CD4-positive, alpha-beta T cell (primary cell): ENCODE measurements at regions not wholly inside any gene's neighbourhood (a gene's known extent, or its start where the extent isn't known, plus 50 kb on each side); places are given as distances from the start of the nearest gene placed in this dataset.
A peak's percentile ranks its signal among the peaks of the same experiment; 100 is the strongest.

ENCODE experiments used
- ATAC-seq: fragments of 200-7000 bp; cut with Tn5 transposase; one replicate; pipeline ENCODE4 v1.10.0; 2022; ENCODE audit warnings: mild to moderate bottlenecking; ENCODE audit not compliant: poor library complexity
- CTCF ChIA-PET: fragments of 350-600 bp; sonication (Branson Sonifier 250); formaldehyde crosslinking; loops from one replicate; lab custom pipeline; 2021; ENCODE audit warnings: antibody characterized with exemption, inconsistent platforms; lab: Charles Lee
- POLR2A ChIA-PET: fragments of 350-600 bp; sonication (Branson Sonifier 250); formaldehyde crosslinking; loops from one replicate; lab custom pipeline; 2021; ENCODE audit warnings: antibody characterized with exemption, inconsistent platforms; lab: Charles Lee
- DNase-seq, 14 experiments: peaks; one replicate each; pipeline ENCODE4 v3.0.0-alpha.2; 2013 to 2020; ENCODE audit warnings: mixed read lengths in 2 of 14
- H3K27ac ChIP-seq, 2 donors: one replicate each; pipeline versions ENCODE4 v1.5.1 to v1.7.0; 2013; ENCODE audit warnings: low read length in 2 of 2, low read depth in 1 of 2, mild to moderate bottlenecking in 1 of 2
- H3K27me3 ChIP-seq, 2 experiments: 1 replicate in 1 of 2; 2 replicates in 1 of 2; pipeline versions ENCODE4 v1.6.1 to v1.7.0; 2013; ENCODE audit warnings: low read length in 2 of 2, control low read depth in 1 of 2, mild to moderate bottlenecking in 1 of 2, moderate library complexity in 1 of 2; ENCODE audit not compliant: insufficient read depth in 2 of 2, control insufficient read depth in 1 of 2
- H3K36me3 ChIP-seq: one replicate; pipeline ENCODE4 v1.6.1; 2013; ENCODE audit warnings: low read length, control low read depth; ENCODE audit not compliant: insufficient read depth
- H3K4me1 ChIP-seq: one replicate; pipeline ENCODE4 v1.6.1; 2013; ENCODE audit warnings: low read length, control low read depth; ENCODE audit not compliant: insufficient read depth
- H3K4me3 ChIP-seq: one replicate; pipeline ENCODE4 v1.5.1; 2013; ENCODE audit warnings: mild to moderate bottlenecking, low read length, moderate library complexity
- H3K9me3 ChIP-seq, 2 experiments: 1 replicate in 1 of 2; 2 replicates in 1 of 2; pipeline versions ENCODE4 v1.6.1 to v1.7.0; 2013; ENCODE audit warnings: low read length in 2 of 2, mild to moderate bottlenecking in 2 of 2, control low read depth in 1 of 2, moderate library complexity in 1 of 2; ENCODE audit not compliant: control insufficient read depth in 1 of 2, insufficient read depth in 1 of 2
- H3K27ac Mint-ChIP-seq: one replicate; pipeline ENCODE4 v1.8.0; 2020; ENCODE audit warnings: mixed read lengths
- H3K27me3 Mint-ChIP-seq: one replicate; pipeline ENCODE4 v1.8.0; 2021; ENCODE audit warnings: mixed read lengths
- H3K36me3 Mint-ChIP-seq: one replicate; pipeline ENCODE4 v1.8.0; 2021; ENCODE audit warnings: low read depth, mixed read lengths
- H3K4me1 Mint-ChIP-seq: one replicate; pipeline ENCODE4 v1.8.0; 2021; ENCODE audit warnings: low read depth, mixed read lengths
- H3K4me3 Mint-ChIP-seq: one replicate; pipeline ENCODE4 v1.8.0; 2020; ENCODE audit warnings: mild to moderate bottlenecking, mixed read lengths
- H3K9me3 Mint-ChIP-seq: one replicate; pipeline ENCODE4 v1.8.0; 2020; ENCODE audit warnings: mixed read lengths
- intact Hi-C, 2 experiments: fragments of 100-400 bp; cut with DNase I in 1 of 2; cut with micrococcal nuclease in 1 of 2; formaldehyde crosslinking; loops; one replicate each; pipeline versions ENCODE4 v1.15.1 to v1.9.0; 2023 to 2025; cut with DNase I, micrococcal nuclease
- TF ChIP-seq, protein P1 (sequence below): fragments of 200-600 bp; IDR thresholded peaks from one replicate; pipeline ENCODE4 v1.8.0; 2022; ENCODE audit warnings: antibody characterized with exemption, mild to moderate bottlenecking

- Histone ChIP-seq H3K4me1 (peaks cover 37% of the 10 kb centered on the region), H3K27me3 (no peaks in the 10 kb centered on the region), H3K27ac (no peak overlapping the region), H3K36me3 (no peaks in the 10 kb centered on the region), H3K4me3 (no peak overlapping the region), H3K9me3 (no peaks in the 10 kb centered on the region)
- DNase-seq, result no peak
- intact Hi-C loops, result loop anchor here in 1 of 2 experiments (5.0 kb wide), 1 partner anchor 97 kb away; no protein-coding TSS in a partner anchor
- TF ChIP-seq, protein P1, sequence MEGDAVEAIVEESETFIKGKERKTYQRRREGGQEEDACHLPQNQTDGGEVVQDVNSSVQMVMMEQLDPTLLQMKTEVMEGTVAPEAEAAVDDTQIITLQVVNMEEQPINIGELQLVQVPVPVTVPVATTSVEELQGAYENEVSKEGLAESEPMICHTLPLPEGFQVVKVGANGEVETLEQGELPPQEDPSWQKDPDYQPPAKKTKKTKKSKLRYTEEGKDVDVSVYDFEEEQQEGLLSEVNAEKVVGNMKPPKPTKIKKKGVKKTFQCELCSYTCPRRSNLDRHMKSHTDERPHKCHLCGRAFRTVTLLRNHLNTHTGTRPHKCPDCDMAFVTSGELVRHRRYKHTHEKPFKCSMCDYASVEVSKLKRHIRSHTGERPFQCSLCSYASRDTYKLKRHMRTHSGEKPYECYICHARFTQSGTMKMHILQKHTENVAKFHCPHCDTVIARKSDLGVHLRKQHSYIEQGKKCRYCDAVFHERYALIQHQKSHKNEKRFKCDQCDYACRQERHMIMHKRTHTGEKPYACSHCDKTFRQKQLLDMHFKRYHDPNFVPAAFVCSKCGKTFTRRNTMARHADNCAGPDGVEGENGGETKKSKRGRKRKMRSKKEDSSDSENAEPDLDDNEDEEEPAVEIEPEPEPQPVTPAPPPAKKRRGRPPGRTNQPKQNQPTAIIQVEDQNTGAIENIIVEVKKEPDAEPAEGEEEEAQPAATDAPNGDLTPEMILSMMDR, result no peak
- CTCF ChIA-PET, result no interaction called here
- Mint-ChIP-seq H3K27ac (no peak overlapping the region), H3K36me3 (no peaks in the 10 kb centered on the region), H3K4me1 (peaks cover 46% of the 10 kb centered on the region), H3K9me3 (peaks cover 2% of the 10 kb centered on the region), H3K27me3 (no peaks in the 10 kb centered on the region), H3K4me3 (no peak overlapping the region)
- no peak for ATAC-seq
- POLR2A ChIA-PET, result no interaction called here
Measured at GRCh38 chr14:65934070-65934435, 521.5 kb downstream of the FUT8 start.

GRCh38 chr14:65936342-65936975 lies 523.9 kb downstream of the FUT8 start:
- DNase-seq (no peak), ATAC-seq (no peak)
- H3K27me3 ChIP-seq, result no peaks in the 10 kb centered on the region
- TF ChIP-seq, protein P1, result no peak
- no peaks in the 10 kb centered on the region for H3K36me3 ChIP-seq
- Mint-ChIP-seq H3K27ac (no peak overlapping the region), H3K4me3 (no peak overlapping the region), H3K4me1 (peaks cover 39% of the 10 kb centered on the region), H3K36me3 (no peaks in the 10 kb centered on the region), H3K27me3 (no peaks in the 10 kb centered on the region), H3K9me3 (peaks cover 2% of the 10 kb centered on the region)
- H3K9me3 ChIP-seq, result no peaks in the 10 kb centered on the region
- H3K4me1 ChIP-seq, result peaks cover 29% of the 10 kb centered on the region
- H3K4me3 ChIP-seq, result no peak overlapping the region
- peak overlapping the region in 1 of 2 donors; percentile 13 for H3K27ac ChIP-seq
- ChIA-PET CTCF (no interaction called here), POLR2A (interaction anchor here (0.8 kb wide), 1 partner anchor 90 kb away, joined by 3 read pairs; no protein-coding TSS in a partner anchor)
- intact Hi-C loops, result no loop called here

- H3K9me3 ChIP-seq, result no peaks in the 10 kb centered on the region
- Mint-ChIP-seq H3K9me3 (peaks cover 2% of the 10 kb centered on the region), H3K27me3 (no peaks in the 10 kb centered on the region), H3K4me3 (peak overlapping the region; percentile 5), H3K36me3 (no peaks in the 10 kb centered on the region), H3K27ac (peak overlapping the region; percentile 8), H3K4me1 (peaks cover 33% of the 10 kb centered on the region)
- DNase-seq, result peak in 3 of 14 experiments; percentile 16 to 35 (median 24)
- no peak overlapping the region for H3K4me3 ChIP-seq
- no peaks in the 10 kb centered on the region for H3K27me3 ChIP-seq
- ATAC-seq, result no peak
- intact Hi-C loops, result no loop called here
- ChIA-PET POLR2A (interaction anchor here (1.3 kb wide), 1 partner anchor 9 kb away, joined by 3 read pairs; no protein-coding TSS in a partner anchor), CTCF (interaction anchor here (1.3 kb wide), 1 partner anchor 9 kb away, joined by 3 read pairs; no protein-coding TSS in a partner anchor)
- peaks cover 25% of the 10 kb centered on the region for H3K4me1 ChIP-seq
- TF ChIP-seq, protein P1, result no peak
- H3K36me3 ChIP-seq, result no peaks in the 10 kb centered on the region
- peak overlapping the region in 1 of 2 donors; percentile 13 for H3K27ac ChIP-seq
Measured at GRCh38 chr14:65937079-65937959, 524.8 kb downstream of the FUT8 start.
